ENCODE measurements at regions not wholly inside any gene's neighbourhood (a gene's known extent, or its start where the extent isn't known, plus 50 kb on each side); places are given as distances from the start of the nearest gene placed in this dataset.
"Not testable (repeated sequence)": the region's sequence is repeated elsewhere in the genome, so short reads cannot be mapped to it uniquely, and the experiment has no call there.

GRCh38 chr2:150371044-150371818, 116.2 kb downstream of the RND3 start:
- no peak for DNase-seq (ENCODE audit: extremely low read depth, low read depth, low spot score)

GRCh38 chr2:150370561-150370960, 116.9 kb downstream of the RND3 start:
- DNase-seq (ENCODE audit: extremely low read depth, low read depth, low spot score) = no peak

- DNase-seq (ENCODE audit: extremely low read depth, low read depth, low spot score) = no peak
Measured at GRCh38 chr2:150369862-150370261, 117.6 kb downstream of the RND3 start.

GRCh38 chr2:150358468-150358807, 129.0 kb downstream of the RND3 start:
- no peak for DNase-seq (ENCODE audit: extremely low read depth, low read depth, low spot score)

GRCh38 chr2:150357770-150358467, 129.5 kb downstream of the RND3 start:
- no peak for DNase-seq (ENCODE audit: extremely low read depth, low read depth, low spot score)

- DNase-seq (ENCODE audit: extremely low read depth, low read depth, low spot score) = no peak
Measured at GRCh38 chr2:150355440-150355839, 132.0 kb downstream of the RND3 start.

- no peak for DNase-seq (ENCODE audit: extremely low read depth, low read depth, low spot score)
Measured at GRCh38 chr2:150353376-150353775, 134.1 kb downstream of the RND3 start.

GRCh38 chr2:150351922-150352321, 135.5 kb downstream of the RND3 start:
- no peak for DNase-seq (ENCODE audit: extremely low read depth, low read depth, low spot score)

- no peak for DNase-seq (ENCODE audit: extremely low read depth, low read depth, low spot score)
Measured at GRCh38 chr2:150350500-150350899, 137.0 kb downstream of the RND3 start.

- no peak for DNase-seq (ENCODE audit: extremely low read depth, low read depth, low spot score)
Measured at GRCh38 chr2:150346806-150347205, 140.7 kb downstream of the RND3 start.

- no peak for DNase-seq (ENCODE audit: extremely low read depth, low read depth, low spot score)
Measured at GRCh38 chr2:150341982-150342680, 145.3 kb downstream of the RND3 start.

- DNase-seq (ENCODE audit: extremely low read depth, low read depth, low spot score) = no peak
Measured at GRCh38 chr2:150339951-150340350, 147.5 kb downstream of the RND3 start.

GRCh38 chr2:150339282-150339681, 148.2 kb downstream of the RND3 start:
- DNase-seq (ENCODE audit: extremely low read depth, low read depth, low spot score) = no peak

- no peak for DNase-seq (ENCODE audit: extremely low read depth, low read depth, low spot score)
Measured at GRCh38 chr2:150335596-150335995, 151.9 kb downstream of the RND3 start.

- no peak for DNase-seq (ENCODE audit: extremely low read depth, low read depth, low spot score)
Measured at GRCh38 chr2:150332383-150332782, 155.1 kb downstream of the RND3 start.

- no peak for DNase-seq (ENCODE audit: extremely low read depth, low read depth, low spot score)
Measured at GRCh38 chr2:150327564-150328489, 159.6 kb downstream of the RND3 start.

- no peak for DNase-seq (ENCODE audit: extremely low read depth, low read depth, low spot score)
Measured at GRCh38 chr2:150325656-150326314, 161.7 kb downstream of the RND3 start.

GRCh38 chr2:150323071-150323470, 164.4 kb downstream of the RND3 start:
- DNase-seq (ENCODE audit: extremely low read depth, low read depth, low spot score) = not testable (repeated sequence)

GRCh38 chr2:150320608-150321007, 166.9 kb downstream of the RND3 start:
- no peak for DNase-seq (ENCODE audit: extremely low read depth, low read depth, low spot score)
